PC-9 (cell line): ENCODE measurements at regions not wholly inside any gene's neighbourhood (a gene's known extent, or its start where the extent isn't known, plus 50 kb on each side); places are given as distances from the start of the nearest gene placed in this dataset.

Source experiments
- EZH2 ChIP-seq: fragments of 200-600 bp; sonication (generic); IDR thresholded peaks from 2 replicates; pipeline ENCODE4 v1.8.0; 2017; ENCODE audit warnings: antibody characterized with exemption, low read depth
- TF ChIP-seq, protein P1 (sequence below): fragments of 200-600 bp; sonication (generic); conservative IDR thresholded peaks from 2 replicates; pipeline ENCODE4 v1.6.1; 2017; ENCODE audit warnings: mixed run types, antibody characterized with exemption, mild to moderate bottlenecking, moderate library complexity

DNA sequence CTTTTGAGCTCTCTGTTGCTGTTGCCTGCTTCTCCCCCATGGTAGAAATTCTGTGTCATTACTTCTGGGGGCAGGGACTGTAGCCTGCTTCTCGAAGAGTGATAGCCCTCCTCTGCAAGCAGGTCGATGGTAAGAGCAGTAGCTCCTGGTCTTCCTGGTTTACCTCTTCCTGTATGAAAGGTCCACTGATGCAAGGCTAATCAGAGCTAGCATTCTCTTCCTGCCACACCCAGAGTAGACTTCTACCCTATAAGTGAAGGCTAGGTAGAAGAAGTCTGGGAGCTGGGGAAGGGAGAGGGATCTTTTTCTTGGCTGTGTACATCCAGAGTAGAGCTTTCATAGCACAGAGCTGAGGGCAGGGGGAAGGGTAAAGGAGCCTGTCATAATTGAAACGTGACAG is 357.0 kb downstream of the SQOR start:
- TF ChIP-seq, protein P1, sequence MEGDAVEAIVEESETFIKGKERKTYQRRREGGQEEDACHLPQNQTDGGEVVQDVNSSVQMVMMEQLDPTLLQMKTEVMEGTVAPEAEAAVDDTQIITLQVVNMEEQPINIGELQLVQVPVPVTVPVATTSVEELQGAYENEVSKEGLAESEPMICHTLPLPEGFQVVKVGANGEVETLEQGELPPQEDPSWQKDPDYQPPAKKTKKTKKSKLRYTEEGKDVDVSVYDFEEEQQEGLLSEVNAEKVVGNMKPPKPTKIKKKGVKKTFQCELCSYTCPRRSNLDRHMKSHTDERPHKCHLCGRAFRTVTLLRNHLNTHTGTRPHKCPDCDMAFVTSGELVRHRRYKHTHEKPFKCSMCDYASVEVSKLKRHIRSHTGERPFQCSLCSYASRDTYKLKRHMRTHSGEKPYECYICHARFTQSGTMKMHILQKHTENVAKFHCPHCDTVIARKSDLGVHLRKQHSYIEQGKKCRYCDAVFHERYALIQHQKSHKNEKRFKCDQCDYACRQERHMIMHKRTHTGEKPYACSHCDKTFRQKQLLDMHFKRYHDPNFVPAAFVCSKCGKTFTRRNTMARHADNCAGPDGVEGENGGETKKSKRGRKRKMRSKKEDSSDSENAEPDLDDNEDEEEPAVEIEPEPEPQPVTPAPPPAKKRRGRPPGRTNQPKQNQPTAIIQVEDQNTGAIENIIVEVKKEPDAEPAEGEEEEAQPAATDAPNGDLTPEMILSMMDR, result no peak
- no peak for TF ChIP-seq EZH2
